ENCODE measurements at regions not wholly inside any gene's neighbourhood (a gene's known extent, or its start where the extent isn't known, plus 50 kb on each side); places are given as distances from the start of the nearest gene placed in this dataset.

DNA sequence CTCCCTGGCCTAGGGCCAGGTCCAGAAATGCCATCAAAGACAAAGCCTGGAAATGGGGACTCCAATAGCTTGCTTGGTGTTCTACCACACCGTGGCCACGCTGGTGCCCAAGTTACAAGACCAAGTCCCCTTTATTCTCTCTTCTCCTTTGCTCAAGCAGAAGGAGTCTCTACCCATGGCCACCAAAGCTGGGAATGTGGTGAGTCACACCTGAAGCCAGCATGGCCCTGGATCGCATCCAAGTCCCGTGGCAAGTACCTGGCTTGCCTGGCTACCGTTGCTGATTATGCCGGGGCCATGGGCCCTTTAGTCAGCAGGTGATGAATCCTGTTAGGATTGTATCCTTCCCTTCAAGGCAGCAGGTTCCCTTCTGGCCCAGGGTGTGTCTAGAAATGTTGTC is 260.0 kb downstream of the HAPSTR1 start:
- TF ChIP-seq POLR2A (IDR thresholded peaks at IDR 0.05; ENCODE audit: low read depth, low read length) (no peak), POLR2AphosphoS5 (IDR thresholded peaks at IDR 0.05; ENCODE audit: low read depth, low read length) (no peak)

All from GM12892 (cell line).